Mucosa of descending colon (tissue), 3 donors: ENCODE measurements at regions not wholly inside any gene's neighbourhood (a gene's known extent, or its start where the extent isn't known, plus 50 kb on each side); places are given as distances from the start of the nearest gene placed in this dataset.

Experiments used
- ATAC-seq: fragments of 200-7000 bp; cut with Tn5 transposase; one replicate; pipeline ENCODE4 v1.9.1; 2020; ENCODE audit warnings: mild to moderate bottlenecking, moderate library complexity
- DNase-seq, 3 donors: peaks; one replicate each; pipeline ENCODE4 v3.0.0-alpha.2; 2020
- H3K36me3 ChIP-seq: fragments of 200-600 bp; one replicate; pipeline ENCODE4 v1.8.0; 2021; ENCODE audit warnings: low read depth, mild to moderate bottlenecking
- H3K4me1 ChIP-seq: fragments of 200-600 bp; one replicate; pipeline ENCODE4 v1.8.0; 2021; ENCODE audit warnings: low read depth, mild to moderate bottlenecking
- H3K4me3 ChIP-seq: fragments of 200-600 bp; one replicate; pipeline ENCODE4 v1.8.0; 2021; ENCODE audit warnings: mild to moderate bottlenecking
- H3K9me3 ChIP-seq: fragments of 200-600 bp; one replicate; pipeline ENCODE4 v1.8.0; 2021; ENCODE audit warnings: mild to moderate bottlenecking
- intact Hi-C, 2 donors: fragments of 100-400 bp; cut with DNase I in 1 of 2; cut with micrococcal nuclease in 1 of 2; formaldehyde crosslinking; loops; one replicate each; pipeline versions ENCODE4 v1.11.0 to v1.11.1; 2022; cut with DNase I, micrococcal nuclease
- TF ChIP-seq, protein P1 (sequence below): fragments of 200-600 bp; IDR thresholded peaks from one replicate; pipeline ENCODE4 v1.8.0; 2022; ENCODE audit warnings: antibody characterized with exemption, mild to moderate bottlenecking
- donor health status: DM: no; HTN: no; CAD: no; lungs with moderate emphysema.
- donor health status: DM: no; HTN: no; CAD: no.
- donor health status: DM: no; HTN: yes; CAD: no.

DNA sequence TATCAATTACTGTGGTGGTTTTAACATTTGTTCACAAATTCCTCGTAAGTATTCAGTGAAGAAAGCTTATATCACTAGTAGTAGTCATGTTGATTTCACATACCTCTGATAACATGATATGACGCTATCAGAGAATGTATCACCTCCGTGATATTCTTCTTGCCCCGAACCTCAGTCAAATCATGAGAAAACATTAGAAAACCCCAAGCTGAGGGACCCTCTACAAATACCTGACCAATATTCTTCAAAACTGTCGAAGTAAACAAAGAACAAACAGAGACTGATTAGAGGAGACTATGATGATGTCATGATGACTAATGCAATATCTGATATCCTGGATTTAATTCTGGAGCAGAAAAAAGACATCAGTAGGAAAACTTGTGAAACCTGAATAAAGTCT is 85.6 kb upstream of the SPOPL start:
- TF ChIP-seq, protein P1, sequence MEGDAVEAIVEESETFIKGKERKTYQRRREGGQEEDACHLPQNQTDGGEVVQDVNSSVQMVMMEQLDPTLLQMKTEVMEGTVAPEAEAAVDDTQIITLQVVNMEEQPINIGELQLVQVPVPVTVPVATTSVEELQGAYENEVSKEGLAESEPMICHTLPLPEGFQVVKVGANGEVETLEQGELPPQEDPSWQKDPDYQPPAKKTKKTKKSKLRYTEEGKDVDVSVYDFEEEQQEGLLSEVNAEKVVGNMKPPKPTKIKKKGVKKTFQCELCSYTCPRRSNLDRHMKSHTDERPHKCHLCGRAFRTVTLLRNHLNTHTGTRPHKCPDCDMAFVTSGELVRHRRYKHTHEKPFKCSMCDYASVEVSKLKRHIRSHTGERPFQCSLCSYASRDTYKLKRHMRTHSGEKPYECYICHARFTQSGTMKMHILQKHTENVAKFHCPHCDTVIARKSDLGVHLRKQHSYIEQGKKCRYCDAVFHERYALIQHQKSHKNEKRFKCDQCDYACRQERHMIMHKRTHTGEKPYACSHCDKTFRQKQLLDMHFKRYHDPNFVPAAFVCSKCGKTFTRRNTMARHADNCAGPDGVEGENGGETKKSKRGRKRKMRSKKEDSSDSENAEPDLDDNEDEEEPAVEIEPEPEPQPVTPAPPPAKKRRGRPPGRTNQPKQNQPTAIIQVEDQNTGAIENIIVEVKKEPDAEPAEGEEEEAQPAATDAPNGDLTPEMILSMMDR, result no peak
- Histone ChIP-seq H3K9me3 (peaks cover 18% of the 10 kb centered on the region), H3K4me3 (no peak overlapping the region), H3K4me1 (no peaks in the 10 kb centered on the region), H3K36me3 (no peaks in the 10 kb centered on the region)
- intact Hi-C loops, result no loop called here
- no peak for ATAC-seq
- no peak for DNase-seq

DNA sequence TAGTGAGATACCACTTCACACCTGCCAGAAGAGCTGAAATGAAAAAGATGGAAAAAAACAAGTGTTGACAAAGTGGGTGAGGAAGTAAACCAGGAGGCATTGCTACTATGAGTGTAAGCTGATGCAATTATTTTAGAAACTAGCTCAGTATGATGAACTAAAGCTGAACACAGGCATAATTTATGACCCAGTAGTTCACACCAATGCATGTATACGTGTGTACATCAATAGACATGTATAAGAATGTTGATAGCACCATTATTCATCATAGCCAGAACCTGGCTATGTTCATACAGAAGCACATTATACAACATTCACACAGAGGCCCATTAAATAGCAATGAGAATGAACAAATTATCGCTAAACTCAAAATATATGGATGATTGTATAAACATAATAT is 83.1 kb upstream of the SPOPL start:
- no peak for ATAC-seq
- intact Hi-C loops, result no loop called here

DNA sequence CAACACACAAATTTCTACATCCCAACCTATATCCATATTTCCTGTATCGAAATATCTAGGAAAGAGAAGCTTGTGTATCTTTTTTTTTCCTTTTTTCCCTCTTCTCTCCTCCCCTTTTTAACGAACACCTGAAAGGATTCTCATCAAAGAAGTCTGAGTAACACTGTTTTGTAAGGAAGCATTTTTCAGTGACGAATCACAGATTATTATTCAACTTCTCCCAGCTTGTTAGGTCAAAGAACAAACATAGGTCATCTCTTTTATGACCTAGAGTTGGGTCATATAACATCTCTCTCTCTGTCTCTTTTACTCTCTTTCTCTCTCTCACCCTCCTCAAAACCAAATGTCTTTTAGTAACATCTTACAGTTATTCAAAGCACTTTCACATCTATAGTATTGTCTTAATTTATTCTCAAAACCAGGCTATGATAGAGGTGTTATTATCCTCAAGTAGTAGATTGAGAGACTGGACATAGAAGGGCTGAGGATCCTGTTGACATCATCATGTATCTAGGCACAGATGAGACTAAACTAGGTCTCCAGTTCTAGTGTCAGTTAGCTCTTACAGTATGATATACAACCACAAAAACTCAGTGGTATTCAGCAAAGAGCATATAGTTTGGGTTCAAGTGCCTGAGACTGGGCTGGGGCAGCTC is 80.1 kb upstream of the SPOPL start:
- intact Hi-C loops, result no loop called here
- ATAC-seq, result peak; percentile 76
- no peak overlapping the region for H3K4me3 ChIP-seq
- no peak for DNase-seq
- peaks cover 7% of the 10 kb centered on the region for H3K9me3 ChIP-seq
- no peaks in the 10 kb centered on the region for H3K36me3 ChIP-seq
- no peaks in the 10 kb centered on the region for H3K4me1 ChIP-seq
- TF ChIP-seq, protein P1, result no peak

More for the DNA sequence above, 83.1 kb upstream of the SPOPL start:
- peaks cover 9% of the 10 kb centered on the region for H3K9me3 ChIP-seq
- no peaks in the 10 kb centered on the region for H3K4me1 ChIP-seq
- TF ChIP-seq, protein P1, result no peak
- DNase-seq, result no peak
- H3K36me3 ChIP-seq, result no peaks in the 10 kb centered on the region
- no peak overlapping the region for H3K4me3 ChIP-seq

DNA sequence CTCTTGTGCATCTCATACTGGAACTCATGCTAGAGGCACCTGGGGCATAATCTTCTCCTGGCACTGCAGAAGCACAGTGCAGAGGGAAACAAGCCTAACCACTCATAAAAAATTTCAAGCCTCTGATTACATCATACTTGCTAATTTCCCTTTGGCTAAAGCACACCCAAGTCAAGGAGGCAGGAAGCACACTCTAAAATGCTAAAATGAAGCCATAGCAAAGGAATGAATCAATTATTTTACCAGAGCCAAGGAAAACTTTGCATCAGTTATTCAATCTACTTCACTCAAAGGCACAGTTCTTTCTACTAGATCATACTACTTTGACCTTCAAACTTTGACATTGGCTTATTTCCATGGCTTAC is 79.6 kb upstream of the SPOPL start:
- intact Hi-C loops, result no loop called here
- Histone ChIP-seq H3K9me3 (peaks cover 9% of the 10 kb centered on the region), H3K36me3 (no peaks in the 10 kb centered on the region), H3K4me3 (no peak overlapping the region), H3K4me1 (no peaks in the 10 kb centered on the region)
- ATAC-seq (peak; percentile 89), DNase-seq (no peak)
- TF ChIP-seq, protein P1, result no peak

DNA sequence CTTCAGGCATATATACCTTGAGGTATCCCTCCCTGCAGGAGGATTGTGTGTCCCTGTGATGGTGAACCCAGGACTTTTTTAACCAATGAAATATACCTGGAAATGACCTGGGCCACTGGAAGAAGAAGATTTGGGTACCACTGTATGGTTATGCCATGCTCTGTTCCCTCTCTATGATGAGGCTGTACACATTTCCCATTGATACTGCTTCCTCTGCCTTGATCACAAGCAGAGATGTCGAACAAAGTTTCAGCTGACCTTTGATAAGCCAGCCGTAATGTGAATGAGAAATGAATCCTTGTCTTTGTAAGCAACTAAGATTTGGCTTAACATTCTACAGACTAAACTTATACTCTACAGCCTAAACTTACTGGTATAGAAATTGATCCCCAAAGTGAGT is 78.4 kb upstream of the SPOPL start:
- Histone ChIP-seq H3K36me3 (no peaks in the 10 kb centered on the region), H3K4me1 (no peaks in the 10 kb centered on the region), H3K9me3 (peaks cover 9% of the 10 kb centered on the region), H3K4me3 (no peak overlapping the region)
- no peak for ATAC-seq
- TF ChIP-seq, protein P1, result no peak
- DNase-seq, result no peak
- intact Hi-C loops, result no loop called here

DNA sequence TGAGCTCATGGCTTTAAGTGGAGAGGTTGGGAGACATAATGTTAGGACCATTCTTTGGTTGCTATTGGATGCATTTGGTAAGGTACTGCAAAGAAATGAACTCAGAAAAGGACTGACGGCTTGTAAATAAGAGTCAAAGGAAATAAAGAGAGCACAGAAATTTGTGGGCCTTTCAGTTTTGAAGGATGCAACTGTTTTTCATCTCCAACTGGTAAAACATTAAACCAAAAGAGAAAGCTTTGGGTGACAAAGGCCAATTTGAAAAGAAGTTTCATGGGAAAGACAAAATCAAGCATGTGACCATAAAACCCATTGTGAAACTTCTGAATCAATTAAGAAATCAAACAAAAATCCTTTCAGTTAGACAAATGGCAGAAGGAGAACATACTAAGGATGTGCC is 77.8 kb upstream of the SPOPL start:
- TF ChIP-seq, protein P1, result no peak
- Histone ChIP-seq H3K36me3 (no peaks in the 10 kb centered on the region), H3K4me1 (no peaks in the 10 kb centered on the region), H3K9me3 (peaks cover 9% of the 10 kb centered on the region), H3K4me3 (no peak overlapping the region)
- intact Hi-C loops, result no loop called here
- ATAC-seq (no peak), DNase-seq (no peak)
